Osteoblast (primary cell): ENCODE measurements at regions not wholly inside any gene's neighbourhood (a gene's known extent, or its start where the extent isn't known, plus 50 kb on each side); places are given as distances from the start of the nearest gene placed in this dataset.

Experiments
- DNase-seq: peaks from one replicate; pipeline ENCODE4 v3.0.0; 2011; ENCODE audit warnings: low spot score, mixed read lengths; ENCODE audit not compliant: insufficient read length; ENCODE audit errors: missing footprints
- H2AFZ ChIP-seq: 2 replicates; pipeline ENCODE4 v1.6.0; 2011; ENCODE audit warnings: mild to moderate bottlenecking, low read length
- H3K27ac ChIP-seq: 2 replicates; pipeline ENCODE4 v1.5.1; 2011; ENCODE audit warnings: mild to moderate bottlenecking, low read depth, low read length, moderate library complexity
- H3K27me3 ChIP-seq: 2 replicates; pipeline ENCODE4 v1.6.0; 2012; ENCODE audit warnings: mild to moderate bottlenecking, control low read depth, inconsistent platforms, low read length, moderate library complexity; ENCODE audit not compliant: insufficient read depth
- H3K36me3 ChIP-seq: 2 replicates; pipeline ENCODE4 v1.5.1; 2011; ENCODE audit warnings: mild to moderate bottlenecking, low read length, control low read depth, moderate library complexity; ENCODE audit not compliant: insufficient read depth
- H3K4me1 ChIP-seq: 2 replicates; pipeline ENCODE4 v1.5.1; 2011; ENCODE audit warnings: mild to moderate bottlenecking, low read length, control low read depth, moderate library complexity; ENCODE audit not compliant: insufficient read depth
- H3K4me2 ChIP-seq: 2 replicates; pipeline ENCODE4 v1.6.0; 2011; ENCODE audit warnings: mild to moderate bottlenecking, low read length; ENCODE audit not compliant: insufficient read depth
- H3K4me3 ChIP-seq: fragments of 200-600 bp; sonication (generic); 3 replicates; pipeline ENCODE4 v1.5.1; 2012; ENCODE audit warnings: mild to moderate bottlenecking, low read length, inconsistent platforms; ENCODE audit not compliant: insufficient read depth
- H3K79me2 ChIP-seq: 2 replicates; pipeline ENCODE4 v1.6.0; 2012; ENCODE audit warnings: mild to moderate bottlenecking, low read length, control low read depth, inconsistent platforms; ENCODE audit not compliant: insufficient read depth
- H3K9me3 ChIP-seq: 2 replicates; pipeline ENCODE4 v1.5.1; 2011; ENCODE audit warnings: low read depth, low read length, control low read depth
- H4K20me1 ChIP-seq: 2 replicates; pipeline ENCODE4 v1.6.0; 2012; ENCODE audit warnings: mild to moderate bottlenecking, low read length, control low read depth; ENCODE audit not compliant: insufficient read depth
- CTCF ChIP-seq: IDR thresholded peaks from 2 replicates; pipeline ENCODE4 v1.5.1; 2011; ENCODE audit warnings: mild to moderate bottlenecking, low read depth, low read length, moderate library complexity; ENCODE audit errors: extremely low read depth

GRCh38 chr10:64840341-64840740 lies 1319.1 kb downstream of the REEP3 start:
- Histone ChIP-seq H3K9me3 (peaks cover 3% of the 10 kb centered on the region), H3K4me3 (no peak overlapping the region), H3K27me3 (no peaks in the 10 kb centered on the region), H2AFZ (no peak overlapping the region), H3K27ac (no peak overlapping the region), H3K36me3 (no peaks in the 10 kb centered on the region), H3K4me2 (no peak overlapping the region), H3K4me1 (no peaks in the 10 kb centered on the region), H4K20me1 (no peaks in the 10 kb centered on the region), H3K79me2 (no peaks in the 10 kb centered on the region)
- DNase-seq: no peak
- no peak for TF ChIP-seq CTCF

DNA sequence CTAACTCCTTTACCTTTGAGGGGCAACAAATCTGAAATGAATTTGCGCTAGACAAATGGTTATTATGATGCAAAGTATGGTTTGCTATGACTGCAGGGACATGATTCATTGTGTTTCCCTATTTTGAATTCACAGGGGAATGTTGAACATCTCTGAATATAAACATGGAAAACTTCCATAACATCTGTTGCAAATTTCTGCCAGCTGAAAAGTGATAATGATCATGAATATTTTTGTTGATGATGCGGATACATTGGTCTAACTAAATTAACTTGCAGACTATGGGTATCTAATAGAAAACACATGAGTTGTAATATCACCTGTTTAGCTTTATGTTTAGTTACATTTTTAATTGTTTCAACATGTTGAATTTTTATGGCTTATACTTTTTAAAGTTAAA lies 1325.5 kb downstream of the REEP3 start:
- H3K4me2 ChIP-seq: no peak overlapping the region
- no peak for TF ChIP-seq CTCF
- H3K36me3 ChIP-seq: no peaks in the 10 kb centered on the region
- no peaks in the 10 kb centered on the region for H3K9me3 ChIP-seq
- no peaks in the 10 kb centered on the region for H3K27me3 ChIP-seq
- H3K79me2 ChIP-seq: no peaks in the 10 kb centered on the region
- H3K4me1 ChIP-seq: no peaks in the 10 kb centered on the region
- no peak overlapping the region for H2AFZ ChIP-seq
- H3K27ac ChIP-seq: no peak overlapping the region
- no peak overlapping the region for H3K4me3 ChIP-seq
- H4K20me1 ChIP-seq: no peaks in the 10 kb centered on the region
- no peak for DNase-seq

GRCh38 chr10:64855941-64856340 lies 1334.7 kb downstream of the REEP3 start:
- no peaks in the 10 kb centered on the region for H3K4me1 ChIP-seq
- H3K27ac ChIP-seq: no peak overlapping the region
- H3K36me3 ChIP-seq: no peaks in the 10 kb centered on the region
- H3K4me2 ChIP-seq: no peak overlapping the region
- no peak overlapping the region for H2AFZ ChIP-seq
- no peak for DNase-seq
- H4K20me1 ChIP-seq: no peaks in the 10 kb centered on the region
- no peaks in the 10 kb centered on the region for H3K9me3 ChIP-seq
- TF ChIP-seq CTCF: no peak
- no peak overlapping the region for H3K4me3 ChIP-seq
- no peaks in the 10 kb centered on the region for H3K79me2 ChIP-seq
- H3K27me3 ChIP-seq: no peaks in the 10 kb centered on the region

GRCh38 chr10:64859911-64860310 lies 1338.7 kb downstream of the REEP3 start:
- Histone ChIP-seq H3K79me2 (no peaks in the 10 kb centered on the region), H3K4me3 (no peak overlapping the region), H4K20me1 (no peaks in the 10 kb centered on the region), H3K4me2 (no peak overlapping the region), H3K27ac (no peak overlapping the region), H3K27me3 (no peaks in the 10 kb centered on the region), H3K36me3 (no peaks in the 10 kb centered on the region), H3K9me3 (no peaks in the 10 kb centered on the region), H3K4me1 (no peaks in the 10 kb centered on the region), H2AFZ (no peak overlapping the region)
- no peak for TF ChIP-seq CTCF
- no peak for DNase-seq
